OCI-LY3 (cell line): ENCODE measurements at regions not wholly inside any gene's neighbourhood (a gene's known extent, or its start where the extent isn't known, plus 50 kb on each side); places are given as distances from the start of the nearest gene placed in this dataset.

Experiments
- H2AFZ ChIP-seq: fragments of 200-600, 300-600 bp; shearing (Covaris generic); 2 replicates; pipeline ENCODE4 v1.6.0; 2014; ENCODE audit warnings: antibody characterized with exemption, low read depth, low read length
- H3K27ac ChIP-seq: fragments of 200-600, 300-600 bp; sonication (generic); 2 replicates; pipeline ENCODE4 v1.5.1; 2014; ENCODE audit warnings: mild to moderate bottlenecking, low read length, moderate library complexity, mixed read lengths
- H3K27me3 ChIP-seq: fragments of 200-600, 300-600 bp; sonication (generic); 2 replicates; pipeline ENCODE4 v1.6.1; 2014; ENCODE audit warnings: low read depth, low read length, mixed read lengths
- H3K36me3 ChIP-seq: fragments of 200-600, 300-600 bp; sonication (generic); replicated peaks from 2 replicates; pipeline ENCODE3; 2014; ENCODE audit warnings: low read depth, low read length, mixed read lengths
- H3K4me1 ChIP-seq: fragments of 300-600, 200-600 bp; sonication (generic); 2 replicates; pipeline ENCODE4 v1.6.1; 2014; ENCODE audit warnings: low read length, mixed read lengths
- H3K4me2 ChIP-seq: fragments of 200-600, 300-600 bp; sonication (generic); 2 replicates; pipeline ENCODE4 v1.6.1; 2014; ENCODE audit warnings: low read length, mixed read lengths
- H3K4me3 ChIP-seq: fragments of 300-600, 200-600 bp; sonication (generic); 2 replicates; pipeline ENCODE4 v1.5.1; 2014; ENCODE audit warnings: antibody characterized with exemption, mild to moderate bottlenecking, low read length, moderate library complexity
- H3K79me2 ChIP-seq: fragments of 300-600, 200-600 bp; shearing (Covaris generic); 2 replicates; pipeline ENCODE4 v1.6.1; 2014; ENCODE audit warnings: mild to moderate bottlenecking, low read length, mixed read lengths
- H3K9ac ChIP-seq: fragments of 300-600, 200-600 bp; shearing (Covaris generic); 2 replicates; pipeline ENCODE4 v1.6.0; 2014; ENCODE audit warnings: mild to moderate bottlenecking, low read length, moderate library complexity
- H3K9me3 ChIP-seq: fragments of 200-600, 300-600 bp; shearing (Covaris generic); 2 replicates; pipeline ENCODE4 v1.6.1; 2014; ENCODE audit warnings: low read length, mixed read lengths; ENCODE audit not compliant: insufficient read depth
- H4K20me1 ChIP-seq: fragments of 200-600, 300-600 bp; sonication (generic); 2 replicates; pipeline ENCODE4 v1.6.1; 2016; ENCODE audit warnings: low read length, mixed read lengths; ENCODE audit not compliant: insufficient read depth
- CTCF ChIP-seq: fragments of 200-600, 300-600 bp; sonication (generic); IDR thresholded peaks from 2 replicates; pipeline ENCODE4 v1.5.1; 2014; ENCODE audit warnings: antibody characterized with exemption, low read length, low read depth
- EZH2phosphoT487 ChIP-seq: fragments of 200-600 bp; shearing (Covaris generic); IDR thresholded peaks from 2 replicates; pipeline ENCODE4 v1.6.1; 2018; ENCODE audit warnings: antibody characterized with exemption, mixed run types, low read depth

- Histone ChIP-seq H3K27me3 (peaks cover 15% of the 10 kb centered on the region), H3K4me2 (no peak overlapping the region), H2AFZ (no peak overlapping the region), H3K9ac (no peak overlapping the region), H3K27ac (no peak overlapping the region), H4K20me1 (no peaks in the 10 kb centered on the region), H3K4me1 (no peaks in the 10 kb centered on the region), H3K36me3 (no peaks in the 10 kb centered on the region), H3K4me3 (no peak overlapping the region), H3K9me3 (no peaks in the 10 kb centered on the region), H3K79me2 (no peaks in the 10 kb centered on the region)
- TF ChIP-seq EZH2phosphoT487 (no peak), CTCF (no peak)
Measured at GRCh38 chr2:7180638-7181370, 263.6 kb downstream of the RNF144A start.

- TF ChIP-seq EZH2phosphoT487: no peak
- TF ChIP-seq CTCF: no peak
- Histone ChIP-seq H3K36me3 (no peaks in the 10 kb centered on the region), H3K4me1 (no peaks in the 10 kb centered on the region), H3K79me2 (no peaks in the 10 kb centered on the region), H3K27me3 (peaks cover 29% of the 10 kb centered on the region), H3K4me2 (no peak overlapping the region), H3K4me3 (no peak overlapping the region), H4K20me1 (no peaks in the 10 kb centered on the region), H3K27ac (no peak overlapping the region), H2AFZ (no peak overlapping the region), H3K9ac (no peak overlapping the region), H3K9me3 (no peaks in the 10 kb centered on the region)
Measured at GRCh38 chr2:7182525-7182924, 265.3 kb downstream of the RNF144A start.

GRCh38 chr2:7189106-7189505 lies 271.9 kb downstream of the RNF144A start:
- Histone ChIP-seq H3K9me3 (no peaks in the 10 kb centered on the region), H3K27ac (no peak overlapping the region), H3K4me3 (no peak overlapping the region), H2AFZ (no peak overlapping the region), H3K4me2 (no peak overlapping the region), H3K27me3 (peaks cover 47% of the 10 kb centered on the region), H3K79me2 (no peaks in the 10 kb centered on the region), H4K20me1 (no peaks in the 10 kb centered on the region), H3K36me3 (no peaks in the 10 kb centered on the region), H3K4me1 (peaks cover 22% of the 10 kb centered on the region), H3K9ac (no peak overlapping the region)
- TF ChIP-seq CTCF (no peak), EZH2phosphoT487 (no peak)

GRCh38 chr2:7190587-7191324 lies 273.5 kb downstream of the RNF144A start:
- H3K27ac ChIP-seq: no peak overlapping the region
- H4K20me1 ChIP-seq: no peaks in the 10 kb centered on the region
- H3K9me3 ChIP-seq: no peaks in the 10 kb centered on the region
- no peak overlapping the region for H2AFZ ChIP-seq
- H3K4me3 ChIP-seq: no peak overlapping the region
- H3K9ac ChIP-seq: no peak overlapping the region
- H3K4me1 ChIP-seq: peaks cover 29% of the 10 kb centered on the region
- no peaks in the 10 kb centered on the region for H3K79me2 ChIP-seq
- H3K27me3 ChIP-seq: peaks cover 41% of the 10 kb centered on the region
- H3K36me3 ChIP-seq: no peaks in the 10 kb centered on the region
- no peak for TF ChIP-seq CTCF
- no peak for TF ChIP-seq EZH2phosphoT487
- H3K4me2 ChIP-seq: peak overlapping the region; percentile 25
